ENCODE measurements at regions not wholly inside any gene's neighbourhood (a gene's known extent, or its start where the extent isn't known, plus 50 kb on each side); places are given as distances from the start of the nearest gene placed in this dataset.

DNA sequence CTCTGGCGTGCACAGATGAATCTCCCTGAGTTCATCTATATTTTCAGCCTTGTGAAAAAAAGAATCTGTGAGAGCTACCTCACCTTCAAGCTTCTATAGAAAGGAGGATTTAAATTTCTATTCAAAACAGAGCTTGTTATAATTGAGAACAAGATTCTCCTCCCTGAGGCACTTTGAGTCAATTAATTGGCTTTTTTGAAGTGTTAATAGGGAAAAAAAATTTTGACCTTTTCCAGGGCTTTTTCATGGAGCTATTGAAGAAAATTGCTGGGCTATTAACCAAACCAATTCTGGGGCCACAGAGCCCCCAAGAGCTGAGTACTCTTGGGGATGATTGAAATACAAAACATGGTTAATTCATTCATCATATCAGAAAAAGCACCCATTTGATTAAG lies 225.1 kb downstream of the CMPK2 start:
- TF ChIP-seq, protein P1, sequence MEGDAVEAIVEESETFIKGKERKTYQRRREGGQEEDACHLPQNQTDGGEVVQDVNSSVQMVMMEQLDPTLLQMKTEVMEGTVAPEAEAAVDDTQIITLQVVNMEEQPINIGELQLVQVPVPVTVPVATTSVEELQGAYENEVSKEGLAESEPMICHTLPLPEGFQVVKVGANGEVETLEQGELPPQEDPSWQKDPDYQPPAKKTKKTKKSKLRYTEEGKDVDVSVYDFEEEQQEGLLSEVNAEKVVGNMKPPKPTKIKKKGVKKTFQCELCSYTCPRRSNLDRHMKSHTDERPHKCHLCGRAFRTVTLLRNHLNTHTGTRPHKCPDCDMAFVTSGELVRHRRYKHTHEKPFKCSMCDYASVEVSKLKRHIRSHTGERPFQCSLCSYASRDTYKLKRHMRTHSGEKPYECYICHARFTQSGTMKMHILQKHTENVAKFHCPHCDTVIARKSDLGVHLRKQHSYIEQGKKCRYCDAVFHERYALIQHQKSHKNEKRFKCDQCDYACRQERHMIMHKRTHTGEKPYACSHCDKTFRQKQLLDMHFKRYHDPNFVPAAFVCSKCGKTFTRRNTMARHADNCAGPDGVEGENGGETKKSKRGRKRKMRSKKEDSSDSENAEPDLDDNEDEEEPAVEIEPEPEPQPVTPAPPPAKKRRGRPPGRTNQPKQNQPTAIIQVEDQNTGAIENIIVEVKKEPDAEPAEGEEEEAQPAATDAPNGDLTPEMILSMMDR (IDR thresholded peaks at IDR 0.05), result no peak
- no peak for TF ChIP-seq ZFX (IDR thresholded peaks at IDR 0.05; ENCODE audit: borderline replicate concordance)

Measured in 22Rv1 (cell line).